GM23338 (cell line): ENCODE measurements at regions not wholly inside any gene's neighbourhood (a gene's known extent, or its start where the extent isn't known, plus 50 kb on each side); places are given as distances from the start of the nearest gene placed in this dataset.

Experiments used
- ATAC-seq: fragments of 200-7000 bp; cut with Tn5 transposase; 3 replicates; pipeline ENCODE4 v1.9.1; 2020
- DNase-seq: peaks from one replicate; pipeline ENCODE4 v3.0.0-alpha.2; 2015; ENCODE audit warnings: low spot score
- H2AFZ ChIP-seq: fragments of 200-600 bp; sonication (generic); 2 replicates; pipeline ENCODE4 v1.8.0; 2016; ENCODE audit warnings: antibody characterized with exemption, mild to moderate bottlenecking, moderate library complexity
- H3F3A ChIP-seq: fragments of 200-600 bp; sonication (generic); replicated peaks from 2 replicates; pipeline ENCODE4 v1.8.0; 2017; ENCODE audit warnings: antibody characterized with exemption, mixed run types, low read depth
- H3K27ac ChIP-seq: fragments of 200-600 bp; sonication (generic); 2 replicates; pipeline ENCODE4 v1.6.1; 2016; ENCODE audit warnings: low read depth
- H3K27me3 ChIP-seq: fragments of 200-600 bp; sonication (generic); 2 replicates; pipeline ENCODE4 v1.8.0; 2016; ENCODE audit warnings: mild to moderate bottlenecking, mixed run types, moderate library complexity; ENCODE audit not compliant: insufficient read depth
- H3K36me3 ChIP-seq: fragments of 200-600 bp; sonication (generic); 2 replicates; pipeline ENCODE4 v1.8.0; 2016; ENCODE audit warnings: mild to moderate bottlenecking; ENCODE audit not compliant: insufficient read depth
- H3K4me1 ChIP-seq: fragments of 200-600 bp; sonication (generic); 2 replicates; pipeline ENCODE4 v1.8.0; 2016; ENCODE audit warnings: mild to moderate bottlenecking, moderate library complexity; ENCODE audit not compliant: insufficient read depth
- H3K4me2 ChIP-seq: fragments of 200-600 bp; sonication (generic); 2 replicates; pipeline ENCODE4 v1.7.1; 2017; ENCODE audit warnings: mixed run types
- H3K4me3 ChIP-seq: fragments of 200-600 bp; sonication (generic); 2 replicates; pipeline ENCODE4 v1.6.1; 2016; ENCODE audit warnings: mixed run types
- H3K79me2 ChIP-seq: fragments of 200-600 bp; sonication (generic); replicated peaks from 2 replicates; pipeline ENCODE4 v1.8.0; 2017; ENCODE audit warnings: mild to moderate bottlenecking; ENCODE audit not compliant: insufficient read depth
- H3K9me2 ChIP-seq: fragments of 200-600 bp; sonication (generic); 2 replicates; pipeline ENCODE4 v1.8.0; 2017; ENCODE audit not compliant: insufficient read depth
- H4K20me1 ChIP-seq: fragments of 200-600 bp; sonication (generic); replicated peaks from 2 replicates; pipeline ENCODE4 v1.8.0; 2017; ENCODE audit warnings: mild to moderate bottlenecking; ENCODE audit not compliant: insufficient read depth
- H3K27ac Mint-ChIP-seq: 2 replicates; pipeline ENCODE4 v1.8.0; 2020; ENCODE audit warnings: inconsistent platforms, mild to moderate bottlenecking, moderate library complexity, mixed read lengths
- H3K27me3 Mint-ChIP-seq: 3 replicates; pipeline ENCODE4 v1.8.0; 2022; ENCODE audit warnings: low read depth, mild to moderate bottlenecking, moderate library complexity, mixed read lengths, inconsistent platforms; ENCODE audit not compliant: insufficient read depth, poor library complexity
- H3K36me3 Mint-ChIP-seq: 3 replicates; pipeline ENCODE4 v1.8.0; 2021; ENCODE audit warnings: low read depth, mild to moderate bottlenecking, inconsistent platforms, moderate library complexity, mixed read lengths
- H3K4me1 Mint-ChIP-seq: 3 replicates; pipeline ENCODE4 v1.8.0; 2020; ENCODE audit warnings: mild to moderate bottlenecking, inconsistent platforms, mixed read lengths
- H3K4me3 Mint-ChIP-seq: 3 replicates; pipeline ENCODE4 v1.8.0; 2021; ENCODE audit warnings: moderate library complexity, mild to moderate bottlenecking, inconsistent platforms, mixed read lengths
- H3K9me3 Mint-ChIP-seq: 3 replicates; pipeline ENCODE4 v1.8.0; 2020; ENCODE audit warnings: moderate library complexity, mild to moderate bottlenecking, inconsistent platforms, mixed read lengths
- CREB1 ChIP-seq: fragments of 250-450 bp; sonication (Bioruptor Pico); IDR thresholded peaks from 2 replicates; pipeline ENCODE4 v1.5.0; 2020; ENCODE audit warnings: low read depth, mild to moderate bottlenecking, moderate library complexity
- ETS1 ChIP-seq: IDR thresholded peaks from 2 replicates; pipeline ENCODE4 v1.6.1; 2016; ENCODE audit warnings: antibody characterized with exemption
- EZH2phosphoT487 ChIP-seq: fragments of 200-600 bp; sonication (generic); IDR thresholded peaks from one replicate; pipeline ENCODE4 v1.8.1; 2018; ENCODE audit warnings: antibody characterized with exemption; ENCODE audit not compliant: unreplicated experiment
- JUNB ChIP-seq: IDR thresholded peaks from one replicate; pipeline ENCODE4 v1.6.1; 2016; ENCODE audit warnings: antibody characterized with exemption; ENCODE audit not compliant: unreplicated experiment
- NANOG ChIP-seq: IDR thresholded peaks from 2 replicates; pipeline ENCODE4 v1.6.1; 2016; ENCODE audit warnings: antibody characterized with exemption, borderline replicate concordance
- POLR2AphosphoS5 ChIP-seq: IDR thresholded peaks from 2 replicates; pipeline ENCODE4 v1.6.1; 2016; ENCODE audit warnings: antibody characterized with exemption, low read depth
- ZNF114 ChIP-seq: fragments of 250-450 bp; sonication (Bioruptor Pico); IDR thresholded peaks from 2 replicates; pipeline ENCODE4 v1.5.0; 2020; ENCODE audit warnings: mild to moderate bottlenecking, moderate library complexity
- ZNF331 ChIP-seq: fragments of 250-450 bp; sonication (Bioruptor Pico); IDR thresholded peaks from 2 replicates; pipeline ENCODE4 v1.5.0; 2020; ENCODE audit warnings: low read depth, mild to moderate bottlenecking, moderate library complexity
- TF ChIP-seq, protein P1 (sequence below), 2 experiments: fragments of 200-600 bp in 1 of 2; sonication (generic) in 1 of 2; conservative IDR thresholded peaks; 2 replicates each; pipeline versions ENCODE4 v1.5.1 to v1.6.1; 2016 to 2017; ENCODE audit warnings: antibody characterized with exemption in 2 of 2, low read depth in 2 of 2, mild to moderate bottlenecking in 2 of 2, moderate library complexity in 1 of 2
- TF ChIP-seq, protein P2 (sequence below): fragments of 250-450 bp; sonication (Bioruptor Pico); IDR thresholded peaks from 2 replicates; pipeline ENCODE4 v1.5.0; 2020; ENCODE audit warnings: mild to moderate bottlenecking, moderate library complexity

- no peak for DNase-seq
- H3K36me3 ChIP-seq, result no peaks in the 10 kb centered on the region
- Mint-ChIP-seq H3K27me3 (no peaks in the 10 kb centered on the region), H3K4me3 (no peak overlapping the region), H3K36me3 (no peaks in the 10 kb centered on the region), H3K4me1 (peaks cover 3% of the 10 kb centered on the region; the same call in 2 of the 3 replicates), H3K27ac (no peak overlapping the region), H3K9me3 (no peaks in the 10 kb centered on the region)
- no peak for ATAC-seq
- H3K79me2 ChIP-seq, result no peaks in the 10 kb centered on the region
- H2AFZ ChIP-seq, result no peak overlapping the region
- TF ChIP-seq EZH2phosphoT487 (no peak), CREB1 (no peak), ETS1 (no peak), ZNF114 (CRISPR knock-in tag) (no peak), JUNB (no peak)
- TF ChIP-seq, protein P1, sequence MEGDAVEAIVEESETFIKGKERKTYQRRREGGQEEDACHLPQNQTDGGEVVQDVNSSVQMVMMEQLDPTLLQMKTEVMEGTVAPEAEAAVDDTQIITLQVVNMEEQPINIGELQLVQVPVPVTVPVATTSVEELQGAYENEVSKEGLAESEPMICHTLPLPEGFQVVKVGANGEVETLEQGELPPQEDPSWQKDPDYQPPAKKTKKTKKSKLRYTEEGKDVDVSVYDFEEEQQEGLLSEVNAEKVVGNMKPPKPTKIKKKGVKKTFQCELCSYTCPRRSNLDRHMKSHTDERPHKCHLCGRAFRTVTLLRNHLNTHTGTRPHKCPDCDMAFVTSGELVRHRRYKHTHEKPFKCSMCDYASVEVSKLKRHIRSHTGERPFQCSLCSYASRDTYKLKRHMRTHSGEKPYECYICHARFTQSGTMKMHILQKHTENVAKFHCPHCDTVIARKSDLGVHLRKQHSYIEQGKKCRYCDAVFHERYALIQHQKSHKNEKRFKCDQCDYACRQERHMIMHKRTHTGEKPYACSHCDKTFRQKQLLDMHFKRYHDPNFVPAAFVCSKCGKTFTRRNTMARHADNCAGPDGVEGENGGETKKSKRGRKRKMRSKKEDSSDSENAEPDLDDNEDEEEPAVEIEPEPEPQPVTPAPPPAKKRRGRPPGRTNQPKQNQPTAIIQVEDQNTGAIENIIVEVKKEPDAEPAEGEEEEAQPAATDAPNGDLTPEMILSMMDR (conservative IDR thresholded peaks at IDR 0.05; ENCODE audit: low read depth in 2 of 2), result no peak
- no peaks in the 10 kb centered on the region; the same call in 1 of the 2 replicates for H3K9me2 ChIP-seq
- no peak overlapping the region for H3K4me3 ChIP-seq
- no peak overlapping the region for H3K27ac ChIP-seq
- H3K27me3 ChIP-seq, result no peaks in the 10 kb centered on the region
- H3K4me1 ChIP-seq, result no peaks in the 10 kb centered on the region
- no peaks in the 10 kb centered on the region for H3F3A ChIP-seq
- H3K4me2 ChIP-seq, result no peak overlapping the region
- H4K20me1 ChIP-seq, result no peaks in the 10 kb centered on the region
Measured at GRCh38 chr9:26310294-26310693, 582.3 kb downstream of the CAAP1 start.

GRCh38 chr9:26308328-26308727 is 584.3 kb downstream of the CAAP1 start:
- H3K27ac ChIP-seq, result no peak overlapping the region
- H3K27me3 Mint-ChIP-seq, result no peaks in the 10 kb centered on the region
- H3K4me1 ChIP-seq, result no peaks in the 10 kb centered on the region
- H3K4me2 ChIP-seq, result no peak overlapping the region
- no peak overlapping the region for H3K4me3 Mint-ChIP-seq
- no peak overlapping the region for H2AFZ ChIP-seq
- H3K79me2 ChIP-seq, result no peaks in the 10 kb centered on the region
- no peaks in the 10 kb centered on the region for H3K36me3 ChIP-seq
- no peak overlapping the region for H3K27ac Mint-ChIP-seq
- H3K4me3 ChIP-seq, result no peak overlapping the region
- ATAC-seq, result no peak
- H3K9me2 ChIP-seq, result no peaks in the 10 kb centered on the region; the same call in 1 of the 2 replicates
- no peaks in the 10 kb centered on the region for H3K4me1 Mint-ChIP-seq
- no peaks in the 10 kb centered on the region for H3F3A ChIP-seq
- H4K20me1 ChIP-seq, result no peaks in the 10 kb centered on the region
- no peaks in the 10 kb centered on the region for H3K9me3 Mint-ChIP-seq
- H3K36me3 Mint-ChIP-seq, result no peaks in the 10 kb centered on the region
- H3K27me3 ChIP-seq, result no peaks in the 10 kb centered on the region
- no peak for DNase-seq
- TF ChIP-seq JUNB (no peak), POLR2AphosphoS5 (no peak), ZNF331 (CRISPR knock-in tag) (no peak), NANOG (no peak), ZNF114 (CRISPR knock-in tag) (no peak)
- TF ChIP-seq, protein P2, sequence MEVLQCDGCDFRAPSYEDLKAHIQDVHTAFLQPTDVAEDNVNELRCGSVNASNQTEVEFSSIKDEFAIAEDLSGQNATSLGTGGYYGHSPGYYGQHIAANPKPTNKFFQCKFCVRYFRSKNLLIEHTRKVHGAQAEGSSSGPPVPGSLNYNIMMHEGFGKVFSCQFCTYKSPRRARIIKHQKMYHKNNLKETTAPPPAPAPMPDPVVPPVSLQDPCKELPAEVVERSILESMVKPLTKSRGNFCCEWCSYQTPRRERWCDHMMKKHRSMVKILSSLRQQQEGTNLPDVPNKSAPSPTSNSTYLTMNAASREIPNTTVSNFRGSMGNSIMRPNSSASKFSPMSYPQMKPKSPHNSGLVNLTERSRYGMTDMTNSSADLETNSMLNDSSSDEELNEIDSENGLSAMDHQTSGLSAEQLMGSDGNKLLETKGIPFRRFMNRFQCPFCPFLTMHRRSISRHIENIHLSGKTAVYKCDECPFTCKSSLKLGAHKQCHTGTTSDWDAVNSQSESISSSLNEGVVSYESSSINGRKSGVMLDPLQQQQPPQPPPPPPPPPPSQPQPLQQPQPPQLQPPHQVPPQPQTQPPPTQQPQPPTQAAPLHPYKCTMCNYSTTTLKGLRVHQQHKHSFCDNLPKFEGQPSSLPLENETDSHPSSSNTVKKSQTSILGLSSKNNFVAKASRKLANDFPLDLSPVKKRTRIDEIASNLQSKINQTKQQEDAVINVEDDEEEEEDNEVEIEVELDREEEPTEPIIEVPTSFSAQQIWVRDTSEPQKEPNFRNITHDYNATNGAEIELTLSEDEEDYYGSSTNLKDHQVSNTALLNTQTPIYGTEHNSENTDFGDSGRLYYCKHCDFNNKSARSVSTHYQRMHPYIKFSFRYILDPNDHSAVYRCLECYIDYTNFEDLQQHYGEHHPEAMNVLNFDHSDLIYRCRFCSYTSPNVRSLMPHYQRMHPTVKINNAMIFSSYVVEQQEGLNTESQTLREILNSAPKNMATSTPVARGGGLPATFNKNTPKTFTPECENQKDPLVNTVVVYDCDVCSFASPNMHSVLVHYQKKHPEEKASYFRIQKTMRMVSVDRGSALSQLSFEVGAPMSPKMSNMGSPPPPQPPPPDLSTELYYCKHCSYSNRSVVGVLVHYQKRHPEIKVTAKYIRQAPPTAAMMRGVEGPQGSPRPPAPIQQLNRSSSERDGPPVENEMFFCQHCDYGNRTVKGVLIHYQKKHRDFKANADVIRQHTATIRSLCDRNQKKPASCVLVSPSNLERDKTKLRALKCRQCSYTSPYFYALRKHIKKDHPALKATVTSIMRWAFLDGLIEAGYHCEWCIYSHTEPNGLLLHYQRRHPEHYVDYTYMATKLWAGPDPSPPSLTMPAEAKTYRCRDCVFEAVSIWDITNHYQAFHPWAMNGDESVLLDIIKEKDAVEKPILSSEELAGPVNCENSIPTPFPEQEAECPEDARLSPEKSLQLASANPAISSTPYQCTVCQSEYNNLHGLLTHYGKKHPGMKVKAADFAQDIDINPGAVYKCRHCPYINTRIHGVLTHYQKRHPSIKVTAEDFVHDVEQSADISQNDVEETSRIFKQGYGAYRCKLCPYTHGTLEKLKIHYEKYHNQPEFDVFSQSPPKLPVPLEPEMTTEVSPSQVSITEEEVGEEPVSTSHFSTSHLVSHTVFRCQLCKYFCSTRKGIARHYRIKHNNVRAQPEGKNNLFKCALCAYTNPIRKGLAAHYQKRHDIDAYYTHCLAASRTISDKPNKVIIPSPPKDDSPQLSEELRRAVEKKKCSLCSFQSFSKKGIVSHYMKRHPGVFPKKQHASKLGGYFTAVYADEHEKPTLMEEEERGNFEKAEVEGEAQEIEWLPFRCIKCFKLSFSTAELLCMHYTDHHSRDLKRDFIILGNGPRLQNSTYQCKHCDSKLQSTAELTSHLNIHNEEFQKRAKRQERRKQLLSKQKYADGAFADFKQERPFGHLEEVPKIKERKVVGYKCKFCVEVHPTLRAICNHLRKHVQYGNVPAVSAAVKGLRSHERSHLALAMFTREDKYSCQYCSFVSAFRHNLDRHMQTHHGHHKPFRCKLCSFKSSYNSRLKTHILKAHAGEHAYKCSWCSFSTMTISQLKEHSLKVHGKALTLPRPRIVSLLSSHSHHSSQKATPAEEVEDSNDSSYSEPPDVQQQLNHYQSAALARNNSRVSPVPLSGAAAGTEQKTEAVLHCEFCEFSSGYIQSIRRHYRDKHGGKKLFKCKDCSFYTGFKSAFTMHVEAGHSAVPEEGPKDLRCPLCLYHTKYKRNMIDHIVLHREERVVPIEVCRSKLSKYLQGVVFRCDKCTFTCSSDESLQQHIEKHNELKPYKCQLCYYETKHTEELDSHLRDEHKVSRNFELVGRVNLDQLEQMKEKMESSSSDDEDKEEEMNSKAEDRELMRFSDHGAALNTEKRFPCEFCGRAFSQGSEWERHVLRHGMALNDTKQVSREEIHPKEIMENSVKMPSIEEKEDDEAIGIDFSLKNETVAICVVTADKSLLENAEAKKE, result no peak
